ENCODE measurements at regions not wholly inside any gene's neighbourhood (a gene's known extent, or its start where the extent isn't known, plus 50 kb on each side); places are given as distances from the start of the nearest gene placed in this dataset.

- no peak for TF ChIP-seq CTCF (IDR thresholded peaks at IDR 0.05; ENCODE audit: insufficient read depth, low read length, poor library complexity, severe bottlenecking)
- H3K4me3 ChIP-seq (ENCODE audit: low read depth, low read length): no peak overlapping the region
- no peaks in the 10 kb centered on the region for H3K27me3 ChIP-seq (ENCODE audit: control insufficient read depth, insufficient read depth, low read length)
- H3K36me3 ChIP-seq (ENCODE audit: control insufficient read depth, insufficient read depth, low read length): no peaks in the 10 kb centered on the region
- no peak for DNase-seq (ENCODE audit: low read depth)
Observed at GRCh38 chr6:105553171-105553570, 150.3 kb upstream of the PREP start.

- no peaks in the 10 kb centered on the region for H3K27me3 ChIP-seq (ENCODE audit: control insufficient read depth, insufficient read depth, low read length)
- H3K4me3 ChIP-seq (ENCODE audit: low read depth, low read length): no peak overlapping the region
- H3K36me3 ChIP-seq (ENCODE audit: control insufficient read depth, insufficient read depth, low read length): no peaks in the 10 kb centered on the region
- DNase-seq (ENCODE audit: low read depth): no peak
- no peak for TF ChIP-seq CTCF (IDR thresholded peaks at IDR 0.05; ENCODE audit: insufficient read depth, low read length, poor library complexity, severe bottlenecking)
Observed at GRCh38 chr6:105550955-105551620, 148.2 kb upstream of the PREP start.

GRCh38 chr6:105546754-105547153 lies 143.9 kb upstream of the PREP start:
- TF ChIP-seq CTCF (IDR thresholded peaks at IDR 0.05; ENCODE audit: insufficient read depth, low read length, poor library complexity, severe bottlenecking): no peak
- H3K36me3 ChIP-seq (ENCODE audit: control insufficient read depth, insufficient read depth, low read length): no peaks in the 10 kb centered on the region
- no peak overlapping the region for H3K4me3 ChIP-seq (ENCODE audit: low read depth, low read length)
- no peak for DNase-seq (ENCODE audit: low read depth)
- no peaks in the 10 kb centered on the region for H3K27me3 ChIP-seq (ENCODE audit: control insufficient read depth, insufficient read depth, low read length)

- DNase-seq (ENCODE audit: low read depth): no peak
- Histone ChIP-seq H3K36me3 (ENCODE audit: control insufficient read depth, insufficient read depth, low read length) (no peaks in the 10 kb centered on the region), H3K4me3 (ENCODE audit: low read depth, low read length) (no peak overlapping the region), H3K27me3 (ENCODE audit: control insufficient read depth, insufficient read depth, low read length) (no peaks in the 10 kb centered on the region)
- no peak for TF ChIP-seq CTCF (IDR thresholded peaks at IDR 0.05; ENCODE audit: insufficient read depth, low read length, poor library complexity, severe bottlenecking)
Observed at GRCh38 chr6:105545947-105546731, 143.3 kb upstream of the PREP start.

GRCh38 chr6:105545228-105545920 lies 142.5 kb upstream of the PREP start:
- Histone ChIP-seq H3K36me3 (ENCODE audit: control insufficient read depth, insufficient read depth, low read length) (no peaks in the 10 kb centered on the region), H3K27me3 (ENCODE audit: control insufficient read depth, insufficient read depth, low read length) (no peaks in the 10 kb centered on the region), H3K4me3 (ENCODE audit: low read depth, low read length) (no peak overlapping the region)
- no peak for DNase-seq (ENCODE audit: low read depth)
- no peak for TF ChIP-seq CTCF (IDR thresholded peaks at IDR 0.05; ENCODE audit: insufficient read depth, low read length, poor library complexity, severe bottlenecking)
